Astrocyte (in vitro differentiated cells and primary cell): ENCODE measurements at regions not wholly inside any gene's neighbourhood (a gene's known extent, or its start where the extent isn't known, plus 50 kb on each side); places are given as distances from the start of the nearest gene placed in this dataset.

Experiments used
- DNase-seq: peaks from one replicate; pipeline ENCODE4 v3.0.0-alpha.2; 2010; ENCODE audit warnings: low read depth
- FAIRE-seq: peaks from 2 replicates; lab custom pipeline; 2011; peaks lifted over from hg19 to GRCh38; lab: Jason Lieb, UNC
- H2AFZ ChIP-seq: 2 replicates; pipeline ENCODE4 v1.6.0; 2012; ENCODE audit warnings: low read depth, low read length, inconsistent platforms
- H3K27ac ChIP-seq: 2 replicates; pipeline ENCODE4 v1.5.1; 2011; ENCODE audit warnings: low read depth, low read length, inconsistent platforms
- H3K27me3 ChIP-seq: 2 replicates; pipeline ENCODE4 v1.6.0; 2011; ENCODE audit warnings: low read length, inconsistent platforms; ENCODE audit not compliant: insufficient read depth
- H3K36me3 ChIP-seq: 2 replicates; pipeline ENCODE4 v1.5.1; 2011; ENCODE audit warnings: low read length, inconsistent platforms; ENCODE audit not compliant: insufficient read depth
- H3K4me1 ChIP-seq: 2 replicates; pipeline ENCODE4 v1.5.1; 2011; ENCODE audit warnings: low read length, inconsistent platforms; ENCODE audit not compliant: insufficient read depth
- H3K4me2 ChIP-seq: 2 replicates; pipeline ENCODE4 v1.6.0; 2012; ENCODE audit warnings: low read length, inconsistent platforms
- H3K4me3 ChIP-seq: 2 replicates; pipeline ENCODE4 v1.5.1; 2011; ENCODE audit warnings: low read depth, mild to moderate bottlenecking, low read length, inconsistent platforms; ENCODE audit not compliant: insufficient read depth
- H3K79me2 ChIP-seq: 2 replicates; pipeline ENCODE4 v1.6.0; 2012; ENCODE audit warnings: mild to moderate bottlenecking, low read length, inconsistent platforms; ENCODE audit not compliant: insufficient read depth
- H3K9ac ChIP-seq: 2 replicates; pipeline ENCODE4 v1.6.0; 2012; ENCODE audit warnings: mild to moderate bottlenecking, low read length, inconsistent platforms
- H3K9me3 ChIP-seq: 2 replicates; pipeline ENCODE4 v1.5.1; 2012; ENCODE audit warnings: low read depth, mild to moderate bottlenecking, low read length, inconsistent platforms; ENCODE audit not compliant: insufficient read depth
- H4K20me1 ChIP-seq: 2 replicates; pipeline ENCODE4 v1.6.0; 2012; ENCODE audit warnings: low read length, inconsistent platforms; ENCODE audit not compliant: insufficient read depth
- H3K27ac Mint-ChIP-seq: one replicate; pipeline ENCODE4 v1.8.0; 2021; ENCODE audit warnings: mild to moderate bottlenecking, mixed read lengths; ENCODE audit not compliant: unreplicated experiment
- H3K27me3 Mint-ChIP-seq: one replicate; pipeline ENCODE4 v1.8.0; 2021; ENCODE audit warnings: low read depth, mixed read lengths; ENCODE audit not compliant: unreplicated experiment
- H3K36me3 Mint-ChIP-seq: one replicate; pipeline ENCODE4 v1.8.0; 2021; ENCODE audit warnings: low read depth, mixed read lengths; ENCODE audit not compliant: unreplicated experiment
- H3K4me1 Mint-ChIP-seq: one replicate; pipeline ENCODE4 v1.8.0; 2021; ENCODE audit warnings: low read depth, mixed read lengths; ENCODE audit not compliant: unreplicated experiment
- H3K4me3 Mint-ChIP-seq: one replicate; pipeline ENCODE4 v1.8.0; 2021; ENCODE audit warnings: mild to moderate bottlenecking, moderate library complexity, mixed read lengths; ENCODE audit not compliant: unreplicated experiment
- H3K9me3 Mint-ChIP-seq: one replicate; pipeline ENCODE4 v1.8.0; 2021; ENCODE audit warnings: mild to moderate bottlenecking, mixed read lengths; ENCODE audit not compliant: unreplicated experiment
- EZH2 ChIP-seq: IDR thresholded peaks from 2 replicates; pipeline ENCODE4 v1.6.1; 2012; ENCODE audit warnings: mild to moderate bottlenecking, low read length, inconsistent platforms; ENCODE audit not compliant: insufficient read depth
- TF ChIP-seq, protein P1 (sequence below): IDR thresholded peaks from 2 replicates; pipeline ENCODE4 v1.5.1; 2011; ENCODE audit warnings: low read depth, mild to moderate bottlenecking, inconsistent platforms, low read length, moderate library complexity; ENCODE audit not compliant: insufficient read depth

DNA sequence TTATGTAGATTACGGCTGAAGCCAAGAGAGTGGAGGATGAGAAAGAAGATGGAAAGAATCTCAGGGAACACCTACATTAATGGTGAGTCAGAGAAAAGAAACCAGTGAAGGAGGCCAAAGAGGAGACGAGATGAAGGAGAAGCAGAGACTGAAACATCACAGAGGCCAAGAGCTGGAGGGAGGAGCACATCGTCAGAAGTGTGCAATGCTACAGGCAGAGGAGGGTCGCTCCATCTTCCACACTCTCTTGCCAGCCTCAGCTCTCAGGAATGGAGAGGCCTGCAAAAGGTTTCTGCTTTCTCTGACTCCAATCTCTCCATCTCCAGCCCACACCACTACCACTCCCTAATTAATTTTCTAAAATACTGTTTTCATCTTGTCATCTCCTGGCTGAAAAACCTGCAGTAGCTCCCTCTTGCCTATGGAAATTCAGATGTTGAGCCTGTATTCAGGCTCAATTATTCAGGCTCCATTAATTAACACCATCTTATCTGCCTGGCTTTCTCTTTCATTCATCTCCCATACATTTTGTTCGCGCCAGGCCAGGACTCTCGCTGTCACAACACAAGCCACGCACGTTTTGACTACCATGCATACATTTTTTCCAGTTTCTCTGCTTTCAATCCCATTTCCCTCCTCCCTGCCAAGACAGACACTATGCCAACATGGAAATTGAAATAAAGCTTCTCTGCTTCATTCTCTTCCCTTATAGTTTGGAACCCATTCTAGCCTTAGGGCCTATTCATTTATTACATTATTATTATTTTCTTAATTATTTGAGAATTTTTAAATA is 165.8 kb downstream of the INHBA start:
- Histone ChIP-seq H3K36me3 (no peaks in the 10 kb centered on the region), H4K20me1 (no peaks in the 10 kb centered on the region), H3K4me3 (no peak overlapping the region), H2AFZ (no peak overlapping the region), H3K4me1 (no peaks in the 10 kb centered on the region), H3K9ac (no peak overlapping the region), H3K4me2 (no peak overlapping the region), H3K9me3 (no peaks in the 10 kb centered on the region), H3K27ac (no peak overlapping the region), H3K27me3 (no peaks in the 10 kb centered on the region), H3K79me2 (no peaks in the 10 kb centered on the region)
- Mint-ChIP-seq H3K9me3 (peaks cover 3% of the 10 kb centered on the region), H3K4me1 (peaks cover 5% of the 10 kb centered on the region), H3K4me3 (no peak overlapping the region), H3K36me3 (no peaks in the 10 kb centered on the region), H3K27ac (no peak overlapping the region), H3K27me3 (no peaks in the 10 kb centered on the region)
- no peak for FAIRE-seq
- TF ChIP-seq, protein P1, sequence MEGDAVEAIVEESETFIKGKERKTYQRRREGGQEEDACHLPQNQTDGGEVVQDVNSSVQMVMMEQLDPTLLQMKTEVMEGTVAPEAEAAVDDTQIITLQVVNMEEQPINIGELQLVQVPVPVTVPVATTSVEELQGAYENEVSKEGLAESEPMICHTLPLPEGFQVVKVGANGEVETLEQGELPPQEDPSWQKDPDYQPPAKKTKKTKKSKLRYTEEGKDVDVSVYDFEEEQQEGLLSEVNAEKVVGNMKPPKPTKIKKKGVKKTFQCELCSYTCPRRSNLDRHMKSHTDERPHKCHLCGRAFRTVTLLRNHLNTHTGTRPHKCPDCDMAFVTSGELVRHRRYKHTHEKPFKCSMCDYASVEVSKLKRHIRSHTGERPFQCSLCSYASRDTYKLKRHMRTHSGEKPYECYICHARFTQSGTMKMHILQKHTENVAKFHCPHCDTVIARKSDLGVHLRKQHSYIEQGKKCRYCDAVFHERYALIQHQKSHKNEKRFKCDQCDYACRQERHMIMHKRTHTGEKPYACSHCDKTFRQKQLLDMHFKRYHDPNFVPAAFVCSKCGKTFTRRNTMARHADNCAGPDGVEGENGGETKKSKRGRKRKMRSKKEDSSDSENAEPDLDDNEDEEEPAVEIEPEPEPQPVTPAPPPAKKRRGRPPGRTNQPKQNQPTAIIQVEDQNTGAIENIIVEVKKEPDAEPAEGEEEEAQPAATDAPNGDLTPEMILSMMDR = no peak
- no peak for TF ChIP-seq EZH2
- peak; percentile 26 for DNase-seq

DNA sequence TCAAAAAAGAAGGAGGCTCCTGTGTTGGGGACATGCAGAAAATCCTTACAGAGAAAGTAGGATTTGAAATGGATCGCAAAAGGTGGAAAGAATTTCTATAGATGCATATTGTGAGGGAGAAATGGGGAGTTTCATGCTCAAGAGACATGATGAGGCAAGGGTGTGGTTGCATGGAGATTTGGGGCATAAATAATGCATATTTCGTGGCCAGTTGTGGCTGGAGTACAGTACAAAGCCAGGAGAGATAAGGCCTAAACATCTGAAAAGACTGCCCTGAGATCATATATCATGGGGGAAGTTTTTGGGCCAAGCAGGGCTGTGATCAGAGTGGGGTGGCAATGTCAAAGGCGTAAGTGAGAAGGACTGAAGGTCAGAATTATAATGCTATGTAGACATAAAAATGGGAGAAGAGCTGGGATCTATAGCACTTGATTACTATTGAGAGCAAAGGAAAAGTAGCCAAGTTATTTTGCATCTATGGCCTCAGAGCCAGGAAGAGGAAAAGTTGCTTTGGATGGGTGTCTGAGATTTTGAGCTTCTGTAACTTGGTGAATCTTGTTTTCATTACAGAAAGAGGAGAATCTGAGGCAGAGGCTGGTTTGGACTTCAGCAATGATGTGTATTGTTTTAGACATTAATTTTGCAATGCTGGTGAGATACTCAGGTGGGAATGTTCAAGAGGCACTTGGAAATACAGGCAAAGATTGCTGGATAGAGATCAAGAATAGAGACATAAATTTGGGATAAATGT is 166.6 kb downstream of the INHBA start:
- H3K79me2 ChIP-seq = no peaks in the 10 kb centered on the region
- DNase-seq = peak; percentile 56
- no peaks in the 10 kb centered on the region for H3K9me3 ChIP-seq
- no peak overlapping the region for H3K9ac ChIP-seq
- Mint-ChIP-seq H3K4me3 (no peak overlapping the region), H3K9me3 (peaks cover 3% of the 10 kb centered on the region), H3K4me1 (peaks cover 5% of the 10 kb centered on the region), H3K27ac (no peak overlapping the region), H3K27me3 (no peaks in the 10 kb centered on the region), H3K36me3 (no peaks in the 10 kb centered on the region)
- H3K4me3 ChIP-seq = no peak overlapping the region
- no peaks in the 10 kb centered on the region for H3K36me3 ChIP-seq
- H3K4me2 ChIP-seq = no peak overlapping the region
- FAIRE-seq = no peak
- H2AFZ ChIP-seq = no peak overlapping the region
- H3K27ac ChIP-seq = no peak overlapping the region
- no peaks in the 10 kb centered on the region for H3K4me1 ChIP-seq
- H3K27me3 ChIP-seq = no peaks in the 10 kb centered on the region
- no peaks in the 10 kb centered on the region for H4K20me1 ChIP-seq
- no peak for TF ChIP-seq EZH2
- TF ChIP-seq, protein P1 = no peak

DNA sequence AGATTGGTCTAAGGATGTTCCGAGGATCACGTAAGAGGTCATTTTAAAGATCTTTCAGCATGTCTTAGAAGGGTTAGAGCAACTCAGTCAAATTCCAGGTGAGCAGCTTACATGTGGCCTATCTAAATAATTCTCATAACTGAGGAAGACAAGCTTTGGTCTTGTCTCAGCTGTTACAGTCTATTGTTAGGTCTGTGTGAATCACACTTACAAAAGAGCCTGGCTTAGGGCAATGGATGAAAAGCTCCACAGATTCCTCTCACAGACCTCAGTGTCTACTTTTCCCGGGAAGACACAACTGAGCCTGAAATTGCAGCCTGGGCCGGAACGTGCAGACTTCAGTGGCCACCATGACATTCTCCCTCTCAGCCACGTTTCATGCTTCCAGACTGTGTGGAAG is 173.1 kb downstream of the INHBA start:
- H3K36me3 ChIP-seq = no peaks in the 10 kb centered on the region
- H3K27me3 ChIP-seq = no peaks in the 10 kb centered on the region
- peaks cover under 1% of the 10 kb centered on the region for H3K9me3 ChIP-seq
- Mint-ChIP-seq H3K4me1 (peaks cover 5% of the 10 kb centered on the region), H3K4me3 (no peak overlapping the region), H3K36me3 (no peaks in the 10 kb centered on the region), H3K27ac (peak overlapping the region; percentile 12), H3K9me3 (peaks cover 5% of the 10 kb centered on the region), H3K27me3 (no peaks in the 10 kb centered on the region)
- H3K4me1 ChIP-seq = no peaks in the 10 kb centered on the region
- no peak overlapping the region for H3K9ac ChIP-seq
- no peaks in the 10 kb centered on the region for H4K20me1 ChIP-seq
- TF ChIP-seq, protein P1 = no peak
- no peak for TF ChIP-seq EZH2
- no peak for FAIRE-seq
- H3K79me2 ChIP-seq = no peaks in the 10 kb centered on the region
- no peak overlapping the region for H3K27ac ChIP-seq
- no peak overlapping the region for H2AFZ ChIP-seq
- no peak overlapping the region for H3K4me3 ChIP-seq
- no peak for DNase-seq
- H3K4me2 ChIP-seq = no peak overlapping the region
